ENCODE measurements at regions not wholly inside any gene's neighbourhood (a gene's known extent, or its start where the extent isn't known, plus 50 kb on each side); places are given as distances from the start of the nearest gene placed in this dataset.

DNA sequence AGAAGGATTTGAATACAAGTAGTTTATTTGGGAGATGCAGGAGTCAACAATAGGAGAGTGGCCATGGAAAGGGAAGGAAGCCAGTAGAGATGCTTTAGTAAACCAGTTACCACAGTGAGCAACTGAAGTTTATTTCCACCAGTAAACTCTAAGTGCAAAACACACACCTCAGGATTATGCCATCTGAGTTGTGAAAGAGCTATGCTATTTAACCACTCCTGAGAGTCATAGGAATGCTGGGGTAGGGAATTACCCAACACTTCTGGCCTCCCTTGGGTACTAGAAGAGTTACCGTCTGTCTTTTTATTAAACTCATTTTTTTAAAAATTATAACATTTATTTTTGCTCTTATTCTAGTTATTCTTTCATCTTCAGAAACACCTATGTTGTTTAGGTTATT, 834.6 kb upstream of the AMOT start:
- H3K4me1 ChIP-seq (replicated peaks), result no peaks in the 10 kb centered on the region
- intact Hi-C loops (cut with DNase I), result no loop called here
- DNase-seq (ENCODE audit: low spot score), result no peak
- H3K36me3 ChIP-seq, result no peaks in the 10 kb centered on the region
- TF ChIP-seq POLR2AphosphoS5 (IDR thresholded peaks at IDR 0.05) (no peak), POLR2A (IDR thresholded peaks at IDR 0.05) (no peak)
- TF ChIP-seq, protein P1, sequence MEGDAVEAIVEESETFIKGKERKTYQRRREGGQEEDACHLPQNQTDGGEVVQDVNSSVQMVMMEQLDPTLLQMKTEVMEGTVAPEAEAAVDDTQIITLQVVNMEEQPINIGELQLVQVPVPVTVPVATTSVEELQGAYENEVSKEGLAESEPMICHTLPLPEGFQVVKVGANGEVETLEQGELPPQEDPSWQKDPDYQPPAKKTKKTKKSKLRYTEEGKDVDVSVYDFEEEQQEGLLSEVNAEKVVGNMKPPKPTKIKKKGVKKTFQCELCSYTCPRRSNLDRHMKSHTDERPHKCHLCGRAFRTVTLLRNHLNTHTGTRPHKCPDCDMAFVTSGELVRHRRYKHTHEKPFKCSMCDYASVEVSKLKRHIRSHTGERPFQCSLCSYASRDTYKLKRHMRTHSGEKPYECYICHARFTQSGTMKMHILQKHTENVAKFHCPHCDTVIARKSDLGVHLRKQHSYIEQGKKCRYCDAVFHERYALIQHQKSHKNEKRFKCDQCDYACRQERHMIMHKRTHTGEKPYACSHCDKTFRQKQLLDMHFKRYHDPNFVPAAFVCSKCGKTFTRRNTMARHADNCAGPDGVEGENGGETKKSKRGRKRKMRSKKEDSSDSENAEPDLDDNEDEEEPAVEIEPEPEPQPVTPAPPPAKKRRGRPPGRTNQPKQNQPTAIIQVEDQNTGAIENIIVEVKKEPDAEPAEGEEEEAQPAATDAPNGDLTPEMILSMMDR (IDR thresholded peaks at IDR 0.05), result no peak
- H3K4me3 ChIP-seq, result no peak overlapping the region
- no peaks in the 10 kb centered on the region for H3K27me3 ChIP-seq (replicated peaks; ENCODE audit: insufficient read depth)
- 81% methylated on average over 1 of the region's 1 CpG for WGBS
- H3K9me3 ChIP-seq, result no peaks in the 10 kb centered on the region
- no peak overlapping the region for H3K27ac ChIP-seq

DNA sequence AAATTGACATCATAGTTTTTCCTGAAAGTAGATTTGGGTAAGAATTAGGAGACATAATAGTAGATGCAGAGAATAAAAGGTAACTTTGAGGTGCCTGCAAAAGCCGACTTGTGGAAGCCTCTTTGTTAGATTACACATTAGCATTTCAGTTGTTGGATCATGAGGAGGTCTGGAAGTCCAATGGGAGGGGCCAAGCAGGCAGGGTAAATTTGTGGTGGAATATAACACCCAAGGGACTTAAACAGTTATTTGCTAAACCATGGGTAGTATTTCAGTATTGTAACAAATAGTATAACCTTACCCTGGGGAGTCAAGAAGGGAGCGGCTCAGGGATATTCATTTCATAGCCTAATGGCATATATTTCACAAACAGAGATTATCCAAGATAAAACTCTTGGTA, 810.7 kb upstream of the AMOT start:
- Histone ChIP-seq H3K4me3 (no peak overlapping the region), H3K36me3 (no peaks in the 10 kb centered on the region), H3K27ac (no peak overlapping the region), H3K4me1 (replicated peaks) (no peaks in the 10 kb centered on the region), H3K9me3 (no peaks in the 10 kb centered on the region), H3K27me3 (replicated peaks; ENCODE audit: insufficient read depth) (no peaks in the 10 kb centered on the region)
- TF ChIP-seq POLR2A (IDR thresholded peaks at IDR 0.05), result no peak
- no peak for TF ChIP-seq POLR2AphosphoS5 (IDR thresholded peaks at IDR 0.05)
- TF ChIP-seq, protein P1 (IDR thresholded peaks at IDR 0.05), result no peak
- DNase-seq (ENCODE audit: low spot score), result no peak
- WGBS, result 72% methylated on average over 2 of the region's 2 CpGs
- intact Hi-C loops (cut with DNase I), result no loop called here

DNA sequence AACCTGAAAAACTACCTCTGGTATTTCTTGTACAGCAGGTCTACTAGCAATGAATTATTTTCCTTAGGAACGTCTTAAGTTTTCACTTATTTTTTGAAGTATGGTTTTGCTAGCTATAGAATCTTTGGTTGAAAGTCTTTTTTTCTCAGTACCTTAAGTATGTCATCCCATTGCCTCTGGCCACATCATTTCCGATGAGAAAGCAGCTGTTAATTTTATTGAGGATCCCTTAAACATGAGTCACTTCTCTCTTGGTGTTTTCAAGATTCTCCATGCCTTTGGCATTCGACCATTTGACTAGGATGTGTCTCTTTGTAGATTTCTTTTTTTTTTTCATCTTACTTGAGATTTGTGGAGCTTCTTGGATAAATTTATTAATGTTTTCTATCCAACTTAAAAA, 803.8 kb upstream of the AMOT start:
- 75% methylated on average over 3 of the region's 3 CpGs for WGBS
- TF ChIP-seq, protein P1 (IDR thresholded peaks at IDR 0.05), result no peak
- TF ChIP-seq POLR2AphosphoS5 (IDR thresholded peaks at IDR 0.05) (no peak), POLR2A (IDR thresholded peaks at IDR 0.05) (no peak)
- Histone ChIP-seq H3K27ac (no peak overlapping the region), H3K4me3 (no peak overlapping the region), H3K4me1 (replicated peaks) (no peaks in the 10 kb centered on the region), H3K9me3 (no peaks in the 10 kb centered on the region), H3K36me3 (no peaks in the 10 kb centered on the region), H3K27me3 (replicated peaks; ENCODE audit: insufficient read depth) (no peaks in the 10 kb centered on the region)
- DNase-seq (ENCODE audit: low spot score), result no peak
- intact Hi-C loops (cut with DNase I), result no loop called here

DNA sequence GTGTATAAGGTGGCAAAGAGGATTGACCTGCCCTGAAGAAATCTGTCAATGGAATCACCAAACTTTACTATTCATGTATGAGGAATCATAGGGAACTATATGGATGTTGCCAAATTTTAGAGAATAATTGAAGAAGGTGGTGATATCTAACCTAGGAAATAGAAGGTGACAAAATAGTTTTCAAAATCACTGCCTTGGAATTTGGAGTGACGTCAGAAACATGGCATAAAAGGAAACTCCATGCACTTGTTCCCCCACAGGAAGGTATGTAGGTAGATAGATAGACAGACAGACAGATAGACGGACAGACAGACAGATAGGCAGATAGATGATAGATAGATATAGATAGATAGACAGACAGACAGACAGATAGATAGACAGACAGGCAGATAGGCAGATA, 793.9 kb upstream of the AMOT start:
- H3K9me3 ChIP-seq, result no peaks in the 10 kb centered on the region
- 89% methylated on average over 2 of the region's 2 CpGs for WGBS

DNA sequence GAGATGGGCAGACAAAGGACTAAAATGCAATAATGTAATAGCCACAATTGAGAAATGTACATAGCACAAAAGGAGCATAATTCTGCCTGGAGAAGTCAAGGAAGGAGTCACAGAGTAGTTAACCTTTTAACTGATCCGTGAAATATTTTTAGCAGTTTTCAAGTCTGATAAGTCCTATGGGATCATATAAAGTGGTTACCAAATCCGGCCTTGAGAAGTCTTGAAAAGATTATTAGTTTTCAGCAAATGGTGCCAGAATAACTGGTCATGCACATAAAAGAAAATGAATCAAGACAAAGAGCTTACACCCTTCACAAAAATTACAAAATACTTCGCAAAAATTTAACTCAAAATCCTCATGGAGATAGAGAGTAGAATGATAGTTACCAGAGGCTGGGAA, 788.7 kb upstream of the AMOT start:
- H3K27me3 ChIP-seq (replicated peaks; ENCODE audit: insufficient read depth), result no peaks in the 10 kb centered on the region
- no peak overlapping the region for H3K27ac ChIP-seq
- intact Hi-C loops (cut with DNase I), result no loop called here
- H3K4me1 ChIP-seq (replicated peaks), result no peaks in the 10 kb centered on the region
- DNase-seq (ENCODE audit: low spot score), result no peak
- no peaks in the 10 kb centered on the region for H3K36me3 ChIP-seq
- no peak overlapping the region for H3K4me3 ChIP-seq
- no peak for TF ChIP-seq POLR2AphosphoS5 (IDR thresholded peaks at IDR 0.05)
- TF ChIP-seq POLR2A (IDR thresholded peaks at IDR 0.05), result no peak
- TF ChIP-seq, protein P1 (IDR thresholded peaks at IDR 0.05), result no peak
- H3K9me3 ChIP-seq, result no peaks in the 10 kb centered on the region
- WGBS, result 83% methylated on average over 3 of the region's 3 CpGs

More for the DNA sequence above, 793.9 kb upstream of the AMOT start:
- Histone ChIP-seq H3K4me3 (no peak overlapping the region), H3K36me3 (no peaks in the 10 kb centered on the region), H3K27me3 (replicated peaks; ENCODE audit: insufficient read depth) (no peaks in the 10 kb centered on the region), H3K4me1 (replicated peaks) (no peaks in the 10 kb centered on the region), H3K27ac (no peak overlapping the region)
- TF ChIP-seq, protein P1 (IDR thresholded peaks at IDR 0.05), result no peak
- TF ChIP-seq POLR2AphosphoS5 (IDR thresholded peaks at IDR 0.05), result no peak
- TF ChIP-seq POLR2A (IDR thresholded peaks at IDR 0.05), result no peak
- intact Hi-C loops (cut with DNase I), result no loop called here
- no peak for DNase-seq (ENCODE audit: low spot score)

Data from prostate gland (tissue), 2 donors.